ENCODE measurements at regions not wholly inside any gene's neighbourhood (a gene's known extent, or its start where the extent isn't known, plus 50 kb on each side); places are given as distances from the start of the nearest gene placed in this dataset.

DNA sequence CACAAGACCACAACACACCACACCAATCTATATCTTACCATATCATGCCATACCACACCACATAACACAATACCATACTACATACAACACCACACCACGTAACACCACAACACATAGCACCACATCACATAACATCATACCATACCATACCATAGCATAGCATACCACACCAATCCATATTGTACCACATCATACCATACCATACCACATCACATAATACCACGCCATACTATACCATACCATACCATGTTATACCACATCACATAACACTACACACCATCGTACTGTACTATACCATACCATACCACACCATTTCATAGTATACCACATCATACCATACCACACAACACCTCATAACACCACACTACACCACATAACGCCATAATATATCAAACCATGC lies 335.2 kb upstream of the VWC2 start:
- H3K27me3 Mint-ChIP-seq (ENCODE audit: insufficient read depth, low read depth, poor library complexity) = no peaks in the 10 kb centered on the region
- no peak for ATAC-seq

DNA sequence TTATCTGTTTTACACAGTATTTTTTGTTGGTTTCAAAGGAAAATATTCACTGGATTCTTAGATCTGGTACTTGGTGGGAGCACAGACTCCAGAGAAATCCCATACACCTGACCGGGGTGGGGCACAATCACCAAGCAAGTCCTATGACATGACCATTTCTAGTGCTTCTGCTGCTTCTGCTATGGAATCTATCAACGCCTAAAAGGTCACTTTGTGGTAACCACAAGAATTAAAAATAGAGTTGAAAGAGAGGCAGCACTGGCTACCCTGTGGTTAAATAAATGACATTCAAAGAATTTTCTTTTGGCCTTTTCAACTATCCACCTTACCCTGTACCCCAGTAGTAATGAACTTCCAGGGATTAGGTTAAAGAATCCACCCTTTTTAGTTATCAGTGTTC lies 329.9 kb upstream of the VWC2 start:
- no peaks in the 10 kb centered on the region for H3F3A ChIP-seq (replicated peaks; ENCODE audit: low read depth)
- ATAC-seq (no peak), DNase-seq (ENCODE audit: low spot score) (no peak)
- Mint-ChIP-seq H3K27ac (no peak overlapping the region), H3K4me3 (no peak overlapping the region), H3K9me3 (peaks cover 8% of the 10 kb centered on the region; the same call in 1 of the 3 replicates), H3K27me3 (ENCODE audit: insufficient read depth, low read depth, poor library complexity) (no peaks in the 10 kb centered on the region), H3K4me1 (no peaks in the 10 kb centered on the region), H3K36me3 (ENCODE audit: low read depth) (no peaks in the 10 kb centered on the region)
- no peak overlapping the region for H3K4me3 ChIP-seq
- no peaks in the 10 kb centered on the region for H4K20me1 ChIP-seq (replicated peaks; ENCODE audit: insufficient read depth)
- no peaks in the 10 kb centered on the region for H3K9me2 ChIP-seq (ENCODE audit: insufficient read depth)
- H3K4me1 ChIP-seq (ENCODE audit: insufficient read depth) = no peaks in the 10 kb centered on the region
- H3K27me3 ChIP-seq (ENCODE audit: insufficient read depth) = no peaks in the 10 kb centered on the region
- peak overlapping the region; percentile 9; the same call in 1 of the 2 replicates for H2AFZ ChIP-seq
- H3K4me2 ChIP-seq = no peak overlapping the region
- no peaks in the 10 kb centered on the region for H3K79me2 ChIP-seq (replicated peaks; ENCODE audit: insufficient read depth)
- H3K27ac ChIP-seq (ENCODE audit: low read depth) = no peak overlapping the region
- H3K36me3 ChIP-seq (ENCODE audit: insufficient read depth) = no peaks in the 10 kb centered on the region
- TF ChIP-seq STAT1 (IDR thresholded peaks at IDR 0.05; ENCODE audit: unreplicated experiment) (no peak), ZNF114 (CRISPR knock-in tag; IDR thresholded peaks at IDR 0.05) (no peak), JUNB (IDR thresholded peaks at IDR 0.05; ENCODE audit: unreplicated experiment) (no peak), NANOG (IDR thresholded peaks at IDR 0.05; ENCODE audit: borderline replicate concordance) (no peak), POLR2AphosphoS5 (IDR thresholded peaks at IDR 0.05; ENCODE audit: low read depth) (no peak), EZH2 (IDR thresholded peaks at IDR 0.05; ENCODE audit: low read depth, unreplicated experiment) (no peak), EZH2phosphoT487 (IDR thresholded peaks at IDR 0.05; ENCODE audit: unreplicated experiment) (no peak), ZNF331 (CRISPR knock-in tag; IDR thresholded peaks at IDR 0.05; ENCODE audit: low read depth) (no peak)
- TF ChIP-seq, protein P1, sequence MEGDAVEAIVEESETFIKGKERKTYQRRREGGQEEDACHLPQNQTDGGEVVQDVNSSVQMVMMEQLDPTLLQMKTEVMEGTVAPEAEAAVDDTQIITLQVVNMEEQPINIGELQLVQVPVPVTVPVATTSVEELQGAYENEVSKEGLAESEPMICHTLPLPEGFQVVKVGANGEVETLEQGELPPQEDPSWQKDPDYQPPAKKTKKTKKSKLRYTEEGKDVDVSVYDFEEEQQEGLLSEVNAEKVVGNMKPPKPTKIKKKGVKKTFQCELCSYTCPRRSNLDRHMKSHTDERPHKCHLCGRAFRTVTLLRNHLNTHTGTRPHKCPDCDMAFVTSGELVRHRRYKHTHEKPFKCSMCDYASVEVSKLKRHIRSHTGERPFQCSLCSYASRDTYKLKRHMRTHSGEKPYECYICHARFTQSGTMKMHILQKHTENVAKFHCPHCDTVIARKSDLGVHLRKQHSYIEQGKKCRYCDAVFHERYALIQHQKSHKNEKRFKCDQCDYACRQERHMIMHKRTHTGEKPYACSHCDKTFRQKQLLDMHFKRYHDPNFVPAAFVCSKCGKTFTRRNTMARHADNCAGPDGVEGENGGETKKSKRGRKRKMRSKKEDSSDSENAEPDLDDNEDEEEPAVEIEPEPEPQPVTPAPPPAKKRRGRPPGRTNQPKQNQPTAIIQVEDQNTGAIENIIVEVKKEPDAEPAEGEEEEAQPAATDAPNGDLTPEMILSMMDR (conservative IDR thresholded peaks at IDR 0.05; ENCODE audit: low read depth in 2 of 2) = no peak
- TF ChIP-seq, protein P2, sequence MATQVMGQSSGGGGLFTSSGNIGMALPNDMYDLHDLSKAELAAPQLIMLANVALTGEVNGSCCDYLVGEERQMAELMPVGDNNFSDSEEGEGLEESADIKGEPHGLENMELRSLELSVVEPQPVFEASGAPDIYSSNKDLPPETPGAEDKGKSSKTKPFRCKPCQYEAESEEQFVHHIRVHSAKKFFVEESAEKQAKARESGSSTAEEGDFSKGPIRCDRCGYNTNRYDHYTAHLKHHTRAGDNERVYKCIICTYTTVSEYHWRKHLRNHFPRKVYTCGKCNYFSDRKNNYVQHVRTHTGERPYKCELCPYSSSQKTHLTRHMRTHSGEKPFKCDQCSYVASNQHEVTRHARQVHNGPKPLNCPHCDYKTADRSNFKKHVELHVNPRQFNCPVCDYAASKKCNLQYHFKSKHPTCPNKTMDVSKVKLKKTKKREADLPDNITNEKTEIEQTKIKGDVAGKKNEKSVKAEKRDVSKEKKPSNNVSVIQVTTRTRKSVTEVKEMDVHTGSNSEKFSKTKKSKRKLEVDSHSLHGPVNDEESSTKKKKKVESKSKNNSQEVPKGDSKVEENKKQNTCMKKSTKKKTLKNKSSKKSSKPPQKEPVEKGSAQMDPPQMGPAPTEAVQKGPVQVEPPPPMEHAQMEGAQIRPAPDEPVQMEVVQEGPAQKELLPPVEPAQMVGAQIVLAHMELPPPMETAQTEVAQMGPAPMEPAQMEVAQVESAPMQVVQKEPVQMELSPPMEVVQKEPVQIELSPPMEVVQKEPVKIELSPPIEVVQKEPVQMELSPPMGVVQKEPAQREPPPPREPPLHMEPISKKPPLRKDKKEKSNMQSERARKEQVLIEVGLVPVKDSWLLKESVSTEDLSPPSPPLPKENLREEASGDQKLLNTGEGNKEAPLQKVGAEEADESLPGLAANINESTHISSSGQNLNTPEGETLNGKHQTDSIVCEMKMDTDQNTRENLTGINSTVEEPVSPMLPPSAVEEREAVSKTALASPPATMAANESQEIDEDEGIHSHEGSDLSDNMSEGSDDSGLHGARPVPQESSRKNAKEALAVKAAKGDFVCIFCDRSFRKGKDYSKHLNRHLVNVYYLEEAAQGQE (IDR thresholded peaks at IDR 0.05; ENCODE audit: unreplicated experiment) = no peak
- TF ChIP-seq, protein P3, sequence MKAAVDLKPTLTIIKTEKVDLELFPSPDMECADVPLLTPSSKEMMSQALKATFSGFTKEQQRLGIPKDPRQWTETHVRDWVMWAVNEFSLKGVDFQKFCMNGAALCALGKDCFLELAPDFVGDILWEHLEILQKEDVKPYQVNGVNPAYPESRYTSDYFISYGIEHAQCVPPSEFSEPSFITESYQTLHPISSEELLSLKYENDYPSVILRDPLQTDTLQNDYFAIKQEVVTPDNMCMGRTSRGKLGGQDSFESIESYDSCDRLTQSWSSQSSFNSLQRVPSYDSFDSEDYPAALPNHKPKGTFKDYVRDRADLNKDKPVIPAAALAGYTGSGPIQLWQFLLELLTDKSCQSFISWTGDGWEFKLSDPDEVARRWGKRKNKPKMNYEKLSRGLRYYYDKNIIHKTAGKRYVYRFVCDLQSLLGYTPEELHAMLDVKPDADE (IDR thresholded peaks at IDR 0.05) = no peak

More for the DNA sequence above, 335.2 kb upstream of the VWC2 start:
- H3K27ac ChIP-seq (ENCODE audit: low read depth) = no peak overlapping the region
- no peaks in the 10 kb centered on the region for H3K79me2 ChIP-seq (replicated peaks; ENCODE audit: insufficient read depth)
- no peak overlapping the region for H3K27ac Mint-ChIP-seq
- no peaks in the 10 kb centered on the region for H3K9me3 Mint-ChIP-seq
- H3K36me3 Mint-ChIP-seq (ENCODE audit: low read depth) = no peaks in the 10 kb centered on the region
- H3K9me2 ChIP-seq (ENCODE audit: insufficient read depth) = 0 out of 2 replicates have a peak, but pooled peaks cover 10% of the 10 kb centered on the region
- no peaks in the 10 kb centered on the region for H3K4me1 ChIP-seq (ENCODE audit: insufficient read depth)
- H3K4me3 Mint-ChIP-seq = no peak overlapping the region
- no peak overlapping the region for H3K4me2 ChIP-seq
- H2AFZ ChIP-seq = no peak overlapping the region
- no peaks in the 10 kb centered on the region for H3K27me3 ChIP-seq (ENCODE audit: insufficient read depth)
- H3K4me1 Mint-ChIP-seq = no peaks in the 10 kb centered on the region; the same call in 2 of the 3 replicates
- no peaks in the 10 kb centered on the region for H3F3A ChIP-seq (replicated peaks; ENCODE audit: low read depth)
- no peaks in the 10 kb centered on the region for H3K36me3 ChIP-seq (ENCODE audit: insufficient read depth)
- no peak for DNase-seq (ENCODE audit: low spot score)
- TF ChIP-seq POLR2AphosphoS5 (IDR thresholded peaks at IDR 0.05; ENCODE audit: low read depth) (no peak), JUNB (IDR thresholded peaks at IDR 0.05; ENCODE audit: unreplicated experiment) (no peak), CREB1 (CRISPR knock-in tag; IDR thresholded peaks at IDR 0.05; ENCODE audit: low read depth) (no peak), NANOG (IDR thresholded peaks at IDR 0.05; ENCODE audit: borderline replicate concordance) (no peak), ZNF331 (CRISPR knock-in tag; IDR thresholded peaks at IDR 0.05; ENCODE audit: low read depth) (no peak), EZH2phosphoT487 (IDR thresholded peaks at IDR 0.05; ENCODE audit: unreplicated experiment) (no peak), ZNF114 (CRISPR knock-in tag; IDR thresholded peaks at IDR 0.05) (no peak)
- H3K4me3 ChIP-seq = no peak overlapping the region
- H4K20me1 ChIP-seq (replicated peaks; ENCODE audit: insufficient read depth) = no peaks in the 10 kb centered on the region

Data from GM23338 (cell line).